IMR-90 (cell line): ENCODE measurements at regions not wholly inside any gene's neighbourhood (a gene's known extent, or its start where the extent isn't known, plus 50 kb on each side); places are given as distances from the start of the nearest gene placed in this dataset.

Experiments used
- ATAC-seq: fragments of 200-7000 bp; cut with Tn5 transposase; 2 replicates; pipeline ENCODE4 v1.9.1; 2020; ENCODE audit warnings: low read depth, mild to moderate bottlenecking, moderate library complexity
- BruUV-seq: library from RNA; stranded (reverse); fragments of 400-500 nt; replicated peaks from 2 replicates; lab custom pipeline; 2021; lab: Mats Ljungman, UMichigan
- CTCF ChIA-PET: fragments of 300-600 bp; formaldehyde crosslinking; extraction: SDS; loops from one replicate; lab custom pipeline; 2021; ENCODE audit warnings: antibody characterized with exemption; lab: Yijun Ruan, JAX
- POLR2A ChIA-PET: fragments of 300-600 bp; sonication (Branson Sonifier 250); formaldehyde crosslinking; loops from one replicate; lab custom pipeline; 2022; ENCODE audit warnings: antibody characterized with exemption; ENCODE audit not compliant: unreplicated experiment; lab: Charles Lee
- DNase-seq: peaks from one replicate; pipeline ENCODE4 v3.0.0; 2013
- H2AFZ ChIP-seq: replicated peaks from 2 replicates; pipeline ENCODE3; 2013; ENCODE audit warnings: low read length, mild to moderate bottlenecking; ENCODE audit not compliant: poor library complexity
- H2AK5ac ChIP-seq: 2 replicates; pipeline ENCODE4 v1.6.1; 2013; ENCODE audit warnings: low read depth, low read length, inconsistent platforms
- H2AK9ac ChIP-seq: replicated peaks from 2 replicates; pipeline ENCODE3; 2013; ENCODE audit warnings: mild to moderate bottlenecking, low read depth, low read length, moderate library complexity; ENCODE audit not compliant: poor library complexity
- H2BK120ac ChIP-seq: 2 replicates; pipeline ENCODE4 v1.6.1; 2013; ENCODE audit warnings: low read depth, low read length, inconsistent platforms
- H2BK15ac ChIP-seq: 3 replicates; pipeline ENCODE4 v1.6.1; 2013; ENCODE audit warnings: low read depth, low read length, inconsistent platforms
- H2BK20ac ChIP-seq: 2 replicates; pipeline ENCODE4 v1.6.1; 2013; ENCODE audit warnings: low read depth, mild to moderate bottlenecking, inconsistent platforms, low read length, moderate library complexity
- H2BK5ac ChIP-seq: 2 replicates; pipeline ENCODE4 v1.6.1; 2013; ENCODE audit warnings: mild to moderate bottlenecking, low read depth, low read length, inconsistent platforms; ENCODE audit not compliant: poor library complexity, severe bottlenecking
- H3K14ac ChIP-seq: replicated peaks from 2 replicates; pipeline ENCODE4 v1.6.1; 2013; ENCODE audit warnings: low read depth, low read length, inconsistent platforms
- H3K18ac ChIP-seq: 2 replicates; pipeline ENCODE4 v1.6.1; 2013; ENCODE audit warnings: low read depth, low read length, control low read depth
- H3K23ac ChIP-seq: 2 replicates; pipeline ENCODE4 v1.6.1; 2013; ENCODE audit warnings: low read depth, low read length, inconsistent platforms
- H3K27ac ChIP-seq: 2 replicates; pipeline ENCODE4 v1.5.1; 2013; ENCODE audit warnings: mild to moderate bottlenecking, control low read depth, low read length; ENCODE audit not compliant: insufficient read depth
- H3K27me3 ChIP-seq: 2 replicates; pipeline ENCODE4 v1.6.1; 2013; ENCODE audit warnings: low read length; ENCODE audit not compliant: control insufficient read depth, insufficient read depth
- H3K36me3 ChIP-seq: 2 replicates; pipeline ENCODE4 v1.6.1; 2013; ENCODE audit warnings: low read length, mixed read lengths; ENCODE audit not compliant: control insufficient read depth, insufficient read depth
- H3K4ac ChIP-seq: 2 replicates; pipeline ENCODE4 v1.6.1; 2013; ENCODE audit warnings: low read depth, low read length, inconsistent platforms
- H3K4me1 ChIP-seq: 2 replicates; pipeline ENCODE4 v1.6.1; 2013; ENCODE audit warnings: low read length, mixed read lengths; ENCODE audit not compliant: control insufficient read depth, insufficient read depth
- H3K4me2 ChIP-seq: 2 replicates; pipeline ENCODE4 v1.6.1; 2013; ENCODE audit warnings: low read depth, mild to moderate bottlenecking, control low read depth, low read length, moderate library complexity
- H3K4me3 ChIP-seq: 2 replicates; pipeline ENCODE4 v1.5.1; 2013; ENCODE audit warnings: low read depth, mild to moderate bottlenecking, control low read depth, low read length, moderate library complexity; ENCODE audit not compliant: insufficient read depth
- H3K56ac ChIP-seq: 2 replicates; pipeline ENCODE4 v1.6.1; 2013; ENCODE audit warnings: low read length, inconsistent platforms; ENCODE audit not compliant: insufficient read depth; ENCODE audit errors: extremely low read depth
- H3K79me1 ChIP-seq, 2 experiments: 2 replicates each; pipeline ENCODE4 v1.6.1; 2013; ENCODE audit warnings: low read length in 2 of 2, inconsistent platforms in 1 of 2, low read depth in 1 of 2
- H3K9ac ChIP-seq: 2 replicates; pipeline ENCODE4 v1.6.1; 2013; ENCODE audit warnings: low read depth, low read length, control low read depth
- H3K9me1 ChIP-seq: 2 replicates; pipeline ENCODE4 v1.6.1; 2013; ENCODE audit warnings: low read length, inconsistent platforms; ENCODE audit not compliant: insufficient read depth
- H3K9me3 ChIP-seq: 2 replicates; pipeline ENCODE4 v1.6.1; 2013; ENCODE audit warnings: low read length; ENCODE audit not compliant: control insufficient read depth, insufficient read depth
- H4K20me1 ChIP-seq: 2 replicates; pipeline ENCODE4 v1.6.1; 2013; ENCODE audit warnings: low read length, inconsistent platforms; ENCODE audit not compliant: insufficient read depth
- H4K5ac ChIP-seq: 2 replicates; pipeline ENCODE4 v1.6.1; 2013; ENCODE audit warnings: mild to moderate bottlenecking, low read depth, low read length, control low read depth
- H4K8ac ChIP-seq, 2 experiments: 2 replicates each; pipeline ENCODE4 v1.6.1; 2013; ENCODE audit warnings: low read depth in 2 of 2, low read length in 2 of 2, control low read depth in 1 of 2, inconsistent platforms in 1 of 2
- H4K91ac ChIP-seq: 2 replicates; pipeline ENCODE4 v1.6.1; 2013; ENCODE audit warnings: low read depth, low read length, inconsistent platforms; ENCODE audit not compliant: insufficient read depth
- BHLHE40 ChIP-seq: fragments of 150-350 bp; IDR thresholded peaks from 2 replicates; pipeline ENCODE4 v1.6.1; 2016; ENCODE audit warnings: mild to moderate bottlenecking, low read depth, low read length
- CEBPB ChIP-seq: IDR thresholded peaks from 2 replicates; pipeline ENCODE4 v1.6.1; 2012; ENCODE audit warnings: low read depth, low read length, improper control_type of control experiment
- CHD1 ChIP-seq: IDR thresholded peaks from 2 replicates; pipeline ENCODE4 v1.6.1; 2012; ENCODE audit warnings: low read depth, low read length, improper control_type of control experiment
- FOS ChIP-seq: fragments of 150-350 bp; IDR thresholded peaks from 2 replicates; pipeline ENCODE4 v1.6.1; 2016; ENCODE audit warnings: low read depth, low read length
- MAFK ChIP-seq: IDR thresholded peaks from 2 replicates; pipeline ENCODE4 v1.6.1; 2012; ENCODE audit warnings: low read depth, low read length, improper control_type of control experiment
- MAZ ChIP-seq: IDR thresholded peaks from 2 replicates; pipeline ENCODE4 v1.6.1; 2012; ENCODE audit warnings: low read depth, mild to moderate bottlenecking, low read length, improper control_type of control experiment, moderate library complexity, borderline replicate concordance
- MXI1 ChIP-seq: IDR thresholded peaks from 2 replicates; pipeline ENCODE4 v1.6.1; 2012; ENCODE audit warnings: low read depth, mild to moderate bottlenecking, low read length, moderate library complexity, borderline replicate concordance
- NFE2L2 ChIP-seq: fragments of 150-350 bp; IDR thresholded peaks from 2 replicates; pipeline ENCODE4 v1.6.1; 2016; ENCODE audit warnings: low read depth, mild to moderate bottlenecking, low read length
- POLR2A ChIP-seq: IDR thresholded peaks from 2 replicates; pipeline ENCODE4 v1.6.1; 2012; ENCODE audit warnings: mild to moderate bottlenecking, low read depth, low read length
- RAD21 ChIP-seq: IDR thresholded peaks from 2 replicates; pipeline ENCODE4 v1.6.1; 2012; ENCODE audit warnings: low read length, improper control_type of control experiment
- RCOR1 ChIP-seq: IDR thresholded peaks from 2 replicates; pipeline ENCODE4 v1.6.1; 2012; ENCODE audit warnings: mild to moderate bottlenecking, low read length, improper control_type of control experiment; ENCODE audit not compliant: insufficient replicate concordance
- RFX5 ChIP-seq: IDR thresholded peaks from 2 replicates; pipeline ENCODE4 v1.8.0; 2012; ENCODE audit warnings: low read depth, mild to moderate bottlenecking, low read length, moderate library complexity
- SMC3 ChIP-seq: fragments of 150-350 bp; IDR thresholded peaks from 2 replicates; pipeline ENCODE4 v1.6.1; 2016; ENCODE audit warnings: low read depth, mild to moderate bottlenecking, antibody characterized with exemption, low read length, moderate library complexity
- WGBS, 2 experiments: methylation state at CpG; one replicate each; pipeline versions ENCODE4 v1.1.5 to v1.1.7; 2013; ENCODE audit warnings: missing lambda C conversion rate in 2 of 2; ENCODE audit not compliant: insufficient read length in 1 of 2; ENCODE audit errors: extremely low coverage in 2 of 2; 5-methylcytosine and 5-hydroxymethylcytosine counted together
- dilution Hi-C: fragments of 300-500 bp; cut with HindIII; formaldehyde crosslinking; loops from one replicate; pipeline ENCODE4 v1.14.3; 2018; ENCODE audit warnings: low sequenced_read_pairs; ENCODE audit not compliant: unreplicated experiment
- in situ Hi-C: fragments of 300-500 bp; cut with MboI; formaldehyde crosslinking; loops from 3 replicates; pipeline ENCODE4 v1.14.3; 2019; ENCODE audit warnings: low sequenced_read_pairs, inconsistent platforms, mixed read lengths
- intact Hi-C: fragments of 100-400 bp; cut with micrococcal nuclease; formaldehyde crosslinking; loops from 2 replicates; pipeline ENCODE4 v1.10.0; 2022
- TF ChIP-seq, protein P1 (sequence below): fragments of 150-350 bp; IDR thresholded peaks from 2 replicates; pipeline ENCODE4 v1.6.1; 2016; ENCODE audit warnings: low read depth, mild to moderate bottlenecking, low read length, moderate library complexity, borderline replicate concordance
- TF ChIP-seq, protein P2 (sequence below): fragments of 150-350 bp; IDR thresholded peaks from 2 replicates; pipeline ENCODE4 v1.6.1; 2017; ENCODE audit warnings: mild to moderate bottlenecking, antibody characterized with exemption, low read length, low read depth
- TF ChIP-seq, protein P3 (sequence below): conservative IDR thresholded peaks from 2 replicates; pipeline ENCODE4 v1.5.1; 2012; ENCODE audit warnings: mild to moderate bottlenecking, low read depth, low read length, improper control_type of control experiment

DNA sequence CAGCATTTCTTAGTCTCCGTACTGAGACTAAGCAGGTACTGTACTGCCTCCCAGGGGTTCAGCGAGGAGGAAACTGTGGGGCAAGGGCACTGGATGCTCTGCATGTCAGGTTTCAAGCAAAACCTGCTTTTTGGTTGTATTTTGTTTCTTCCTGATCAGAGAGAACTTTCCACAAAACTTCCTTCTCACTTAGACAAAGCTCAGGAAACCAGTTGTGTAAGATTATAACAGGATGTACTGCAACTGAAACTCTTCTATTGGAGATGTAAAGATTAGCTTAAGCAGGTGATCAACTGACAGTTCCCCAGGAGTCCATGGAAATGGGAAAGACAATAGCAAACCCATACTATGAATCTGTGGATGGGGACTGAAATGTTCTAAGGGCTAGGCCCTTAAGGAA is 67.3 kb downstream of the PLCE1 start:
- Histone ChIP-seq H3K36me3 (no peaks in the 10 kb centered on the region), H3K4me1 (no peaks in the 10 kb centered on the region), H4K91ac (no peak overlapping the region), H2BK5ac (no peak overlapping the region), H3K79me1 (no peaks in the 10 kb centered on the region), H3K14ac (no peak overlapping the region), H2BK20ac (no peak overlapping the region), H3K4ac (no peak overlapping the region), H3K9me3 (no peaks in the 10 kb centered on the region), H3K27me3 (no peaks in the 10 kb centered on the region; the same call in 1 of the 2 replicates), H3K23ac (no peak overlapping the region), H3K9ac (no peak overlapping the region), H3K9me1 (no peaks in the 10 kb centered on the region), H3K56ac (no peak overlapping the region), H2AK5ac (no peak overlapping the region), H3K27ac (no peak overlapping the region), H2BK15ac (no peak overlapping the region), H2AFZ (no peak overlapping the region), H4K5ac (no peak overlapping the region), H4K20me1 (no peaks in the 10 kb centered on the region), H4K8ac (no peak overlapping the region), H2AK9ac (no peak overlapping the region), H3K4me2 (no peak overlapping the region), H3K18ac (no peak overlapping the region), H3K4me3 (no peak overlapping the region), H2BK120ac (no peak overlapping the region)
- intact Hi-C loops, result no loop called here
- DNase-seq, result no peak
- no CpG with 5 or more reads among the region's 2 CpGs for WGBS, 2 experiments
- in situ Hi-C loops, result loop anchor here (25.0 kb wide), 1 partner anchor 376 kb away; no protein-coding TSS in a partner anchor
- dilution Hi-C loops, result no loop called here
- no TSS peak for BruUV-seq
- ChIA-PET CTCF (no interaction called here), POLR2A (no interaction called here)
- ATAC-seq, result no peak
- TF ChIP-seq MAFK (no peak), CEBPB (no peak), RCOR1 (no peak), NFE2L2 (no peak), MXI1 (no peak), MAZ (no peak), BHLHE40 (no peak), RFX5 (no peak), SMC3 (no peak), POLR2A (no peak), CHD1 (no peak), FOS (no peak), RAD21 (no peak)
- TF ChIP-seq, protein P1, sequence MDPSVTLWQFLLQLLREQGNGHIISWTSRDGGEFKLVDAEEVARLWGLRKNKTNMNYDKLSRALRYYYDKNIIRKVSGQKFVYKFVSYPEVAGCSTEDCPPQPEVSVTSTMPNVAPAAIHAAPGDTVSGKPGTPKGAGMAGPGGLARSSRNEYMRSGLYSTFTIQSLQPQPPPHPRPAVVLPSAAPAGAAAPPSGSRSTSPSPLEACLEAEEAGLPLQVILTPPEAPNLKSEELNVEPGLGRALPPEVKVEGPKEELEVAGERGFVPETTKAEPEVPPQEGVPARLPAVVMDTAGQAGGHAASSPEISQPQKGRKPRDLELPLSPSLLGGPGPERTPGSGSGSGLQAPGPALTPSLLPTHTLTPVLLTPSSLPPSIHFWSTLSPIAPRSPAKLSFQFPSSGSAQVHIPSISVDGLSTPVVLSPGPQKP, result no peak
- TF ChIP-seq, protein P2, sequence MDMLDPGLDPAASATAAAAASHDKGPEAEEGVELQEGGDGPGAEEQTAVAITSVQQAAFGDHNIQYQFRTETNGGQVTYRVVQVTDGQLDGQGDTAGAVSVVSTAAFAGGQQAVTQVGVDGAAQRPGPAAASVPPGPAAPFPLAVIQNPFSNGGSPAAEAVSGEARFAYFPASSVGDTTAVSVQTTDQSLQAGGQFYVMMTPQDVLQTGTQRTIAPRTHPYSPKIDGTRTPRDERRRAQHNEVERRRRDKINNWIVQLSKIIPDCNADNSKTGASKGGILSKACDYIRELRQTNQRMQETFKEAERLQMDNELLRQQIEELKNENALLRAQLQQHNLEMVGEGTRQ, result no peak
- TF ChIP-seq, protein P3, sequence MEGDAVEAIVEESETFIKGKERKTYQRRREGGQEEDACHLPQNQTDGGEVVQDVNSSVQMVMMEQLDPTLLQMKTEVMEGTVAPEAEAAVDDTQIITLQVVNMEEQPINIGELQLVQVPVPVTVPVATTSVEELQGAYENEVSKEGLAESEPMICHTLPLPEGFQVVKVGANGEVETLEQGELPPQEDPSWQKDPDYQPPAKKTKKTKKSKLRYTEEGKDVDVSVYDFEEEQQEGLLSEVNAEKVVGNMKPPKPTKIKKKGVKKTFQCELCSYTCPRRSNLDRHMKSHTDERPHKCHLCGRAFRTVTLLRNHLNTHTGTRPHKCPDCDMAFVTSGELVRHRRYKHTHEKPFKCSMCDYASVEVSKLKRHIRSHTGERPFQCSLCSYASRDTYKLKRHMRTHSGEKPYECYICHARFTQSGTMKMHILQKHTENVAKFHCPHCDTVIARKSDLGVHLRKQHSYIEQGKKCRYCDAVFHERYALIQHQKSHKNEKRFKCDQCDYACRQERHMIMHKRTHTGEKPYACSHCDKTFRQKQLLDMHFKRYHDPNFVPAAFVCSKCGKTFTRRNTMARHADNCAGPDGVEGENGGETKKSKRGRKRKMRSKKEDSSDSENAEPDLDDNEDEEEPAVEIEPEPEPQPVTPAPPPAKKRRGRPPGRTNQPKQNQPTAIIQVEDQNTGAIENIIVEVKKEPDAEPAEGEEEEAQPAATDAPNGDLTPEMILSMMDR, result no peak
